Smooth muscle cell (in vitro differentiated cells): ENCODE measurements at regions not wholly inside any gene's neighbourhood (a gene's known extent, or its start where the extent isn't known, plus 50 kb on each side); places are given as distances from the start of the nearest gene placed in this dataset.
"Not testable (repeated sequence)": the region's sequence is repeated elsewhere in the genome, so short reads cannot be mapped to it uniquely, and the experiment has no call there.

Source experiments
- DNase-seq: peaks from one replicate; lab custom pipeline; 2025; ENCODE audit not compliant: unreplicated experiment; lab: John Stamatoyannopoulos, UW
- H2AFZ ChIP-seq: fragments of 200-600 bp; sonication (generic); 2 replicates; pipeline ENCODE4 v1.6.0; 2016; ENCODE audit warnings: antibody characterized with exemption, low read depth, mild to moderate bottlenecking
- H3F3A ChIP-seq: fragments of 200-600 bp; sonication (generic); 2 replicates; pipeline ENCODE4 v1.6.0; 2017; ENCODE audit warnings: antibody characterized with exemption, low read depth
- H3K27ac ChIP-seq: fragments of 200-600 bp; sonication (generic); 2 replicates; pipeline ENCODE4 v1.5.1; 2016; ENCODE audit warnings: low read depth, mild to moderate bottlenecking
- H3K27me3 ChIP-seq: fragments of 200-600 bp; sonication (generic); 2 replicates; pipeline ENCODE4 v1.6.1; 2016; ENCODE audit warnings: low read depth, mild to moderate bottlenecking
- H3K36me3 ChIP-seq: fragments of 200-600 bp; sonication (generic); 2 replicates; pipeline ENCODE4 v1.5.1; 2016; ENCODE audit warnings: low read depth
- H3K4me1 ChIP-seq: fragments of 200-600 bp; sonication (generic); 2 replicates; pipeline ENCODE4 v1.5.1; 2016; ENCODE audit warnings: low read depth
- H3K4me2 ChIP-seq: fragments of 200-600 bp; sonication (generic); 2 replicates; pipeline ENCODE4 v1.6.0; 2016; ENCODE audit warnings: mild to moderate bottlenecking
- H3K4me3 ChIP-seq: fragments of 200-600 bp; sonication (generic); 2 replicates; pipeline ENCODE4 v1.5.1; 2016; ENCODE audit warnings: mild to moderate bottlenecking
- H3K79me2 ChIP-seq: fragments of 200-600 bp; sonication (generic); 2 replicates; pipeline ENCODE4 v1.6.0; 2016; ENCODE audit warnings: low read depth, mild to moderate bottlenecking
- H3K9ac ChIP-seq: fragments of 200-600 bp; sonication (generic); 2 replicates; pipeline ENCODE4 v1.6.0; 2016; ENCODE audit warnings: low read depth
- H3K9me3 ChIP-seq: fragments of 200-600 bp; sonication (generic); replicated peaks from 2 replicates; pipeline ENCODE4 v1.5.1; 2016; ENCODE audit warnings: low read depth
- H4K20me1 ChIP-seq: fragments of 200-600 bp; sonication (generic); 2 replicates; pipeline ENCODE4 v1.6.0; 2016; ENCODE audit warnings: low read depth
- CTCF ChIP-seq: fragments of 200-600 bp; sonication (generic); IDR thresholded peaks from 2 replicates; pipeline ENCODE4 v1.5.1; 2017; ENCODE audit warnings: borderline replicate concordance, mild to moderate bottlenecking, antibody characterized with exemption; ENCODE audit not compliant: insufficient read depth, poor library complexity, severe bottlenecking
- WGBS: methylation state at CpG from one replicate; pipeline ENCODE4 v1.1.7; 2016; ENCODE audit warnings: low lambda C conversion rate; 5-methylcytosine and 5-hydroxymethylcytosine counted together

GRCh38 chr2:188032306-188032705, 259.4 kb upstream of the GULP1 start:
- H3K9ac ChIP-seq = no peak overlapping the region
- no peak overlapping the region for H3K4me2 ChIP-seq
- no peak overlapping the region for H3K27ac ChIP-seq
- H3K27me3 ChIP-seq = peaks cover 27% of the 10 kb centered on the region
- no peak for DNase-seq
- no peak for TF ChIP-seq CTCF
- H4K20me1 ChIP-seq = no peaks in the 10 kb centered on the region
- H2AFZ ChIP-seq = no peak overlapping the region
- no peak overlapping the region for H3K4me3 ChIP-seq
- no peaks in the 10 kb centered on the region for H3K36me3 ChIP-seq
- no peaks in the 10 kb centered on the region for H3K9me3 ChIP-seq
- WGBS = 33% methylated on average over 3 of the region's 3 CpGs
- H3K79me2 ChIP-seq = no peaks in the 10 kb centered on the region
- H3K4me1 ChIP-seq = peaks cover 10% of the 10 kb centered on the region
- no peaks in the 10 kb centered on the region for H3F3A ChIP-seq

- no peak for DNase-seq
- Histone ChIP-seq H3K4me2 (no peak overlapping the region), H3K27me3 (peaks cover 27% of the 10 kb centered on the region), H3K79me2 (no peaks in the 10 kb centered on the region), H3K4me1 (peaks cover 10% of the 10 kb centered on the region), H3K9ac (no peak overlapping the region), H3K27ac (no peak overlapping the region), H2AFZ (no peak overlapping the region), H3F3A (no peaks in the 10 kb centered on the region), H3K9me3 (no peaks in the 10 kb centered on the region), H3K36me3 (no peaks in the 10 kb centered on the region), H3K4me3 (no peak overlapping the region), H4K20me1 (no peaks in the 10 kb centered on the region)
- TF ChIP-seq CTCF = no peak
- 42% methylated on average over 3 of the region's 3 CpGs for WGBS
Measured at GRCh38 chr2:188032786-188033185, 258.9 kb upstream of the GULP1 start.

GRCh38 chr2:188033240-188033639, 258.4 kb upstream of the GULP1 start:
- H3K4me1 ChIP-seq = peaks cover 10% of the 10 kb centered on the region
- H3K36me3 ChIP-seq, DNase-seq, H3F3A ChIP-seq, H3K79me2 ChIP-seq, H3K4me3 ChIP-seq, H4K20me1 ChIP-seq, H3K9me3 ChIP-seq, H3K9ac ChIP-seq, H2AFZ ChIP-seq, H3K4me2 ChIP-seq, H3K27ac ChIP-seq: not testable (repeated sequence)
- peaks cover 27% of the 10 kb centered on the region for H3K27me3 ChIP-seq
- WGBS = 40% methylated on average over 1 of the region's 1 CpG

- Histone ChIP-seq H3K4me1 (peaks cover 10% of the 10 kb centered on the region), H3K27me3 (peaks cover 27% of the 10 kb centered on the region), H3K4me2 (peak overlapping the region; percentile 65), H2AFZ (peak overlapping the region; percentile 69)
- not testable (repeated sequence) for H3K9me3 ChIP-seq, H3K27ac ChIP-seq, H3K4me3 ChIP-seq, H3F3A ChIP-seq, DNase-seq, H4K20me1 ChIP-seq, H3K9ac ChIP-seq, H3K79me2 ChIP-seq, H3K36me3 ChIP-seq
- 20% methylated on average over 10 of the region's 10 CpGs for WGBS
Measured at GRCh38 chr2:188034102-188034501, 257.6 kb upstream of the GULP1 start.

GRCh38 chr2:188035377-188035776, 256.3 kb upstream of the GULP1 start:
- H3K4me3 ChIP-seq, H3F3A ChIP-seq, H2AFZ ChIP-seq, H3K79me2 ChIP-seq, DNase-seq, H3K9me3 ChIP-seq, H4K20me1 ChIP-seq, H3K27ac ChIP-seq, H3K4me2 ChIP-seq, H3K36me3 ChIP-seq, H3K9ac ChIP-seq: not testable (repeated sequence)
- H3K4me1 ChIP-seq = peaks cover 10% of the 10 kb centered on the region
- H3K27me3 ChIP-seq = peaks cover 27% of the 10 kb centered on the region
- WGBS = 42% methylated on average over 9 of the region's 9 CpGs

- not testable (repeated sequence) for H3K79me2 ChIP-seq, H3K27ac ChIP-seq, DNase-seq, H3K4me3 ChIP-seq, H3K9ac ChIP-seq, H3K9me3 ChIP-seq, H2AFZ ChIP-seq, H3K4me2 ChIP-seq, H4K20me1 ChIP-seq, H3F3A ChIP-seq, H3K36me3 ChIP-seq
- WGBS = 71% methylated on average over 5 of the region's 5 CpGs
- Histone ChIP-seq H3K27me3 (peaks cover 27% of the 10 kb centered on the region), H3K4me1 (peaks cover 10% of the 10 kb centered on the region)
Measured at GRCh38 chr2:188036786-188037185, 254.9 kb upstream of the GULP1 start.
